GM12878 (cell line): ENCODE measurements at regions not wholly inside any gene's neighbourhood (a gene's known extent, or its start where the extent isn't known, plus 50 kb on each side); places are given as distances from the start of the nearest gene placed in this dataset.

Source experiments
- ATAC-seq: fragments of 200-7000 bp; cut with Tn5 transposase; 3 replicates; pipeline ENCODE4 v1.9.1; 2020; ENCODE audit warnings: mild to moderate bottlenecking, moderate library complexity
- BruUV-seq: library from RNA; stranded (reverse); fragments of 400-500 nt; replicated peaks from 2 replicates; lab custom pipeline; 2021; lab: Mats Ljungman, UMichigan
- CTCF ChIA-PET: fragments of 300-600 bp; sonication (Branson Sonifier 250); formaldehyde crosslinking; extraction: SDS; loops from one replicate; lab custom pipeline; 2021; ENCODE audit warnings: inconsistent platforms; lab: Yijun Ruan, JAX
- POLR2A ChIA-PET: fragments of 350-600 bp; formaldehyde crosslinking; extraction: SDS; loops from one replicate; lab custom pipeline; 2021; ENCODE audit warnings: inconsistent platforms; lab: Charles Lee
- RAD21 ChIA-PET: fragments of 300-600 bp; sonication (Branson Sonifier 250); formaldehyde crosslinking; loops from one replicate; lab custom pipeline; 2023; ENCODE audit warnings: antibody characterized with exemption; ENCODE audit not compliant: unreplicated experiment; lab: Charles Lee
- SMC1A ChIA-PET: fragments of 300-600 bp; sonication (Branson Sonifier 250); formaldehyde crosslinking; loops from one replicate; lab custom pipeline; 2023; ENCODE audit not compliant: unreplicated experiment, uncharacterized antibody; lab: Charles Lee
- DNase-seq: peaks from one replicate; pipeline ENCODE4 v3.0.0-alpha.2; 2011; ENCODE audit warnings: low read depth, low spot score
- FAIRE-seq: peaks from 3 replicates; lab custom pipeline; 2011; peaks lifted over from hg19 to GRCh38; lab: Jason Lieb, UNC
- H2AFZ ChIP-seq: 2 replicates; pipeline ENCODE4 v1.6.0; 2011; ENCODE audit warnings: low read depth, low read length, control low read depth; ENCODE audit not compliant: control insufficient read depth
- H3K27ac ChIP-seq: 2 replicates; pipeline ENCODE4 v1.5.1; 2011; ENCODE audit warnings: control low read depth; ENCODE audit not compliant: control insufficient read depth, insufficient read depth
- H3K27me3 ChIP-seq, 2 experiments: replicated peaks in 1 of 2; 2 replicates each; pipeline versions ENCODE4 v1.6.0 to v1.6.1; 2011; ENCODE audit warnings: low read length in 1 of 2; ENCODE audit not compliant: control insufficient read depth in 2 of 2, insufficient read depth in 2 of 2
- H3K36me3 ChIP-seq, 2 experiments: 2 replicates each; pipeline ENCODE4 v1.5.1; 2011; ENCODE audit warnings: low read length in 1 of 2; ENCODE audit not compliant: control insufficient read depth in 2 of 2, insufficient read depth in 2 of 2
- H3K4me1 ChIP-seq: 2 replicates; pipeline ENCODE4 v1.6.1; 2011; ENCODE audit warnings: mild to moderate bottlenecking, low read length, moderate library complexity, mixed read lengths; ENCODE audit not compliant: control insufficient read depth, insufficient read depth
- H3K4me2 ChIP-seq: 2 replicates; pipeline ENCODE4 v1.6.0; 2011; ENCODE audit warnings: control low read depth; ENCODE audit not compliant: control insufficient read depth, insufficient read depth
- H3K4me3 ChIP-seq: fragments of 200-600 bp; sonication (generic); 2 replicates; pipeline ENCODE4 v1.5.1; 2016
- H3K79me2 ChIP-seq: 2 replicates; pipeline ENCODE4 v1.6.0; 2011; ENCODE audit warnings: low read length; ENCODE audit not compliant: control insufficient read depth, insufficient read depth
- H3K9ac ChIP-seq: 2 replicates; pipeline ENCODE4 v1.8.0; 2011; ENCODE audit warnings: low read length, control low read depth, mixed read lengths; ENCODE audit not compliant: control insufficient read depth, insufficient read depth
- H3K9me3 ChIP-seq: replicated peaks from 3 replicates; pipeline ENCODE4 v1.5.1; 2011; ENCODE audit warnings: mild to moderate bottlenecking, low read length; ENCODE audit not compliant: control insufficient read depth, insufficient read depth
- H4K20me1 ChIP-seq: 2 replicates; pipeline ENCODE4 v1.6.0; 2011; ENCODE audit not compliant: control insufficient read depth, insufficient read depth
- BACH1 ChIP-seq: fragments of 450-650 bp; IDR thresholded peaks from 2 replicates; pipeline ENCODE4 v1.6.1; 2017; ENCODE audit warnings: mild to moderate bottlenecking, borderline replicate concordance
- CHD4 ChIP-seq: fragments of 200-600 bp; sonication (generic); IDR thresholded peaks from 2 replicates; pipeline ENCODE4 v1.6.1; 2016; ENCODE audit warnings: mild to moderate bottlenecking
- EED ChIP-seq: sonication (generic); IDR thresholded peaks from 2 replicates; pipeline ENCODE4 v1.6.1; 2016; ENCODE audit warnings: antibody characterized with exemption, low read depth
- ETV6 ChIP-seq, 2 experiments: fragments of 450-650 bp in 1 of 2; IDR thresholded peaks in 1 of 2; conservative IDR thresholded peaks in 1 of 2; 2 replicates each; pipeline ENCODE4 v1.6.1; 2014; ENCODE audit warnings: antibody characterized with exemption in 1 of 2, borderline replicate concordance in 1 of 2, low read depth in 1 of 2, mild to moderate bottlenecking in 1 of 2, moderate library complexity in 1 of 2
- GABPA ChIP-seq: IDR thresholded peaks from 2 replicates; pipeline ENCODE4 v1.6.1; 2014; ENCODE audit warnings: antibody characterized with exemption, low read depth, mild to moderate bottlenecking, inconsistent platforms
- IKZF1 ChIP-seq: fragments of 450-650 bp; conservative IDR thresholded peaks from 2 replicates; pipeline ENCODE4 v1.6.1; 2017; ENCODE audit warnings: antibody characterized with exemption, mild to moderate bottlenecking
- MYB ChIP-seq: fragments of 150-350 bp; IDR thresholded peaks from 2 replicates; pipeline ENCODE4 v1.6.1; 2014; ENCODE audit warnings: mild to moderate bottlenecking, low read depth, low read length, borderline replicate concordance
- MYC ChIP-seq: IDR thresholded peaks from 2 replicates; pipeline ENCODE4 v1.6.1; 2011; ENCODE audit warnings: mild to moderate bottlenecking, low read length, moderate library complexity, inconsistent platforms; ENCODE audit not compliant: insufficient read depth, insufficient replicate concordance, insufficient read length, severe bottlenecking
- NBN ChIP-seq: fragments of 450-650 bp; IDR thresholded peaks from 2 replicates; pipeline ENCODE4 v1.6.1; 2016
- NR2F1 ChIP-seq: fragments of 450-650 bp; conservative IDR thresholded peaks from 2 replicates; pipeline ENCODE4 v1.6.1; 2017; ENCODE audit warnings: mild to moderate bottlenecking
- POU2F2 ChIP-seq: IDR thresholded peaks from 3 replicates; pipeline ENCODE4 v1.6.1; 2011; ENCODE audit warnings: low read depth, mild to moderate bottlenecking, low read length, borderline replicate concordance
- RAD21 ChIP-seq: IDR thresholded peaks from 2 replicates; pipeline ENCODE4 v1.6.1; 2011; ENCODE audit warnings: mild to moderate bottlenecking, low read depth, low read length, moderate library complexity; ENCODE audit not compliant: insufficient read depth
- RBBP5 ChIP-seq: fragments of 200-600 bp; sonication (generic); conservative IDR thresholded peaks from 2 replicates; pipeline ENCODE4 v1.6.1; 2016
- TARDBP ChIP-seq: IDR thresholded peaks from 2 replicates; pipeline ENCODE4 v1.6.1; 2016; ENCODE audit warnings: borderline replicate concordance
- ZBTB4 ChIP-seq: fragments of 450-650 bp; formaldehyde crosslinking; IDR thresholded peaks from 2 replicates; pipeline ENCODE4 v1.4.0; 2022; ENCODE audit warnings: mild to moderate bottlenecking, moderate library complexity
- WGBS: methylation state at CpG from one replicate; pipeline ENCODE4 v1.1.6; 2016; ENCODE audit warnings: low lambda C conversion rate; ENCODE audit not compliant: insufficient replicate concordance, insufficient coverage; ENCODE audit errors: missing lambda C conversion rate; 5-methylcytosine and 5-hydroxymethylcytosine counted together
- in situ Hi-C: fragments of 300-500 bp; cut with MboI; formaldehyde crosslinking; loops from 9 replicates; pipeline ENCODE4 v1.14.3; 2018; ENCODE audit warnings: mixed read lengths
- intact Hi-C: fragments of 100-400 bp; cut with micrococcal nuclease; formaldehyde crosslinking; loops from one replicate; pipeline ENCODE4 v1.14.2; 2022; ENCODE audit not compliant: unreplicated experiment
- TF ChIP-seq, protein P1 (sequence below): fragments of 450-650 bp; IDR thresholded peaks from 2 replicates; pipeline ENCODE4 v1.6.1; 2016; ENCODE audit warnings: mild to moderate bottlenecking

DNA sequence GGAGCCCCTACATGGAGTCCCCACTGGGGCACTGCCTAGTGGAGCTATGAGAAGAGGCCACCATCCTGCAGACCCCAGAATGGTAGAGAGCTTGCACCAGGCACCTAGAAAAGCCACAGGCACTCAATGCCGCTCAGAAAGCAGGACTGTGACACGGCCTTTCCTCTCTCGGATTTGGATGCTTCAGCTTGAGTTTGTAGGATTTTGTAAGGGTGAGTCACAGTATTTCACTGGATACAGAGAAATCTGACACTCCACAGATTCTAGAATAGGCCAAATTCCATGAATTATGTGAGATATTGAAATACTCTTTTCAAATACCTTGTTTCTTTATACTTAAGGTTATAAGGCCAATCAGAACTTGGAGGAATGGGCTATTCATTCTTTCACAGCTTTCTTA, 424.5 kb downstream of the HTR1B start:
- 28% methylated on average over 3 of the region's 3 CpGs for WGBS
- SMC1A ChIA-PET: no interaction called here
- no peak overlapping the region for H3K27ac ChIP-seq

More for the DNA sequence above, 424.5 kb downstream of the HTR1B start:
- no peaks in the 10 kb centered on the region for H3K4me1 ChIP-seq
- H3K4me3 ChIP-seq: no peak overlapping the region
- no peak overlapping the region for H3K9ac ChIP-seq
- H3K27me3 ChIP-seq: no peaks in the 10 kb centered on the region
- ChIA-PET RAD21 (no interaction called here), CTCF (no interaction called here), POLR2A (no interaction called here)
- no peak overlapping the region for H2AFZ ChIP-seq
- no peaks in the 10 kb centered on the region for H3K79me2 ChIP-seq
- H3K9me3 ChIP-seq: no peaks in the 10 kb centered on the region
- FAIRE-seq (no peak), DNase-seq (no peak), ATAC-seq (no peak)
- no peak for TF ChIP-seq MYB
- no peak for TF ChIP-seq MYC
- no peak for TF ChIP-seq GABPA
- no peak for TF ChIP-seq RAD21
- no peak for TF ChIP-seq ZBTB4
- TF ChIP-seq NBN: no peak
- TF ChIP-seq RBBP5: no peak
- no peak for TF ChIP-seq CHD4
- TF ChIP-seq NR2F1: no peak
- TF ChIP-seq, protein P1, sequence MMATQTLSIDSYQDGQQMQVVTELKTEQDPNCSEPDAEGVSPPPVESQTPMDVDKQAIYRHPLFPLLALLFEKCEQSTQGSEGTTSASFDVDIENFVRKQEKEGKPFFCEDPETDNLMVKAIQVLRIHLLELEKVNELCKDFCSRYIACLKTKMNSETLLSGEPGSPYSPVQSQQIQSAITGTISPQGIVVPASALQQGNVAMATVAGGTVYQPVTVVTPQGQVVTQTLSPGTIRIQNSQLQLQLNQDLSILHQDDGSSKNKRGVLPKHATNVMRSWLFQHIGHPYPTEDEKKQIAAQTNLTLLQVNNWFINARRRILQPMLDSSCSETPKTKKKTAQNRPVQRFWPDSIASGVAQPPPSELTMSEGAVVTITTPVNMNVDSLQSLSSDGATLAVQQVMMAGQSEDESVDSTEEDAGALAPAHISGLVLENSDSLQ: no peak
- no peak for TF ChIP-seq BACH1
- TF ChIP-seq TARDBP: no peak
- TF ChIP-seq IKZF1: no peak
- no peak for TF ChIP-seq ETV6 (conservative IDR thresholded peaks at IDR 0.05 in 1 of 2, IDR thresholded peaks at IDR 0.05 in 1 of 2; ENCODE audit: borderline replicate concordance in 1 of 2, low read depth in 1 of 2)
- no peak for TF ChIP-seq POU2F2
- no peak for TF ChIP-seq EED
- no TSS peak for BruUV-seq
- in situ Hi-C loops (no loop called here), intact Hi-C loops (no loop called here)
- no peaks in the 10 kb centered on the region for H3K36me3 ChIP-seq
- no peaks in the 10 kb centered on the region for H4K20me1 ChIP-seq
- H3K4me2 ChIP-seq: no peak overlapping the region
